GM21526 (cell line): ENCODE measurements at regions not wholly inside any gene's neighbourhood (a gene's known extent, or its start where the extent isn't known, plus 50 kb on each side); places are given as distances from the start of the nearest gene placed in this dataset.
"Not testable (repeated sequence)": the region's sequence is repeated elsewhere in the genome, so short reads cannot be mapped to it uniquely, and the experiment has no call there.

Experiments used
- ATAC-seq: cut with Tn5 transposase; IDR thresholded peaks from one replicate; pipeline ENCODE4 v1.9.1; 2021; ENCODE audit warnings: moderate library complexity; ENCODE audit not compliant: unreplicated experiment, low FRiP score

DNA sequence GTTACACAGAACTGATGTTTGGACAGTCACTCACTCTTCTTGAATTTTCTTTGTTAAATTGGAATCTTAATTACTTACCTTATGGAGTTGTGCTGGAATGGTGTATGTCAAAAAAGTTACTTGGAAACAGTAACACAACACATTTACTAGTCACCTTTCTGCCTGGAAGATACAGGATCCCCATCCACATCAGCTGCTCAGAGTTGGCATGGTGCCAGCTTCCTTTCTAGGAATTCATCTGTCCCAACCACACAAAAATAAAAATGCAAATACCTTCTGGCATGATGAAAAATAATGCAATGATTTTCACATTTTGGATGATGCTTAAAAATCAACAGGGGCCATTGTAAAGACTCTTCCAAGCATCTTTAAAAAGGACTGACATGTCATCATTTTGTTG is 341.5 kb downstream of the TMEM38B start:
- ATAC-seq, result no peak

DNA sequence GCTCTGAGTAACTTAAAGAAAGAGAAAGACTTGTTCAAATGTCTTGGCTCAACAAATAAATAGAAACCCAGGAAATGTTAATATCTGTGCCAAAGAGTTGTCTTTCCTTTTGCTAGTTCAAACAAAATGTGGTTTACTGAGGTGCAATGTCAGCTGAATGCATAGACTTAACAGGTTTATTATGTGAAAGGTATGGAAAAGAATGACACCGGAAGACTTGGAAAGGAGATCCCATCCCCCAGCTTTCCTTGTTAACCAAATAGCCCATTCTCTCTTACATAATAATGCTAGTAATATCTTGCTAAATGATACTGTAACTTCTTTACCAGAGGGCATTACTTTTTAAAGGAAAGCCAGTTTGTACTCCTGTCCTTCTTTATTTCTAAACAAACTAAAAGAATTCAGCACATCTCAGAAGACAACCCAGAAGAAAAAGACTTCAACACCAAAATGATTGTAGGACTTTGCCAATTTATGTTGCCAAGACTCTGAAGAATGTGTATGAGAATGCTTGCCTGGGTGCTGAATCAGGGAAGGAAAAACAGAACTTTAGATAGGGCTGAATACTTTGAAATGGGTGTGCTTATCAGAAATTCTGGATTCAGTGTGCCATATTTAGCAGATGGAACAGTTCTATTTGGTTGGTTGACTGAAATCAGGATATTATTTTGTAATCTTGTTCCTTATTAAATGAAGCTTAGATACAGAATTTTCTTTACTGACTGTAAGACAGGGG is 344.1 kb downstream of the TMEM38B start:
- ATAC-seq, result no peak

DNA sequence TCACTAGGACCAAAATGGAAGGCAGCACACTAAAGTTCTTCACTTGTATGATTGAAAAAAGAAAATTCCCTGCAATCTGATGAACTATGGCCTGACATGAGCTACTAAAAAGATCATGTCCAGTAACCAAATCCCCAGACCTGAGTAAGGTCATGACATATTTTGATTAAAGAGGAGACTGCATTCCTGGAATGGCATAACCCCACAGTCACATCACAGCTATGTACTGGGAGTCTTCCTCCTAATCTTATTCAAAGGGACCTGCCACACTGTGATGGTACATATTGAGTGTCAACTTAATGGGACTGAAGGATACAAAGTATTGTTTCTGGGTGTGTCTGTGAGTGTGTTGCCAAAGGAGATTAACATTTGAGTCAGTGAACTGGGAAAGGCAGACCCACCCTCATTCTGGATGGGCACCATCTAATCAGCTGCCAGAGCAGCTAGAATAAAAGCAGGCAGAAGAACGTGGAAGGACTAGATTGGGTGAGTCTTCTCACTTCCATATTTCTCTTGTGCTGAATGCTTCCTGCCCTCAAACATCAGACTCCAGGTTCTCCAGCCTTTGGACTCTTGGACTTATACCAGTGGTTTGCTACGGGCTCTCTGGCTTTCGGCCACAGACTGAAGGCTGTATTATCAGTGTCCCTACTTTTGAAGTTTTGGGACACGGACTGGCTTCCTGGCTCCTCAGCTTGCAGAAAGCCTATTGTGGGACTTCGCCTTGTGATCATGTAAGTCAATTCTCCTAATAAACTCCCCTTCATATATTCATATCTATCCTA is 345.0 kb downstream of the TMEM38B start:
- no peak for ATAC-seq

DNA sequence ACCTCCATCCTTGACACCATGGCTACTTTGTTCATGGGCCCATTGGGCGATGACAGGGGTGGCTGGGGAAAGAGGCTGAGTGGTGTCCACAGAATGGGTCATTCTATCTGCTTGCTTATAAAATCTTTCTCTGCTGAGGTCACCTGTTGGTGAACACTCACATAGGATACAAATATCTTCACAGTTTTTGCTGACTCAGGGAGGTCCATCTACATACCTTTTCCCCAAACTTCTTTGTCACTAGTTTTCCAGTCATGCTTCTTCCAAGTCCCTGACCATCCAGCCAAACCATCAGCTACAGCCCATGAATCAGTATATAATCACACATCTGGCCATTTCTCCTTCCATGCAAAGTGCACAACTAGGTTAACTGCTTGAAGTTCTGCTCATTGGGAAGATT is 347.6 kb downstream of the TMEM38B start:
- not testable (repeated sequence) for ATAC-seq

DNA sequence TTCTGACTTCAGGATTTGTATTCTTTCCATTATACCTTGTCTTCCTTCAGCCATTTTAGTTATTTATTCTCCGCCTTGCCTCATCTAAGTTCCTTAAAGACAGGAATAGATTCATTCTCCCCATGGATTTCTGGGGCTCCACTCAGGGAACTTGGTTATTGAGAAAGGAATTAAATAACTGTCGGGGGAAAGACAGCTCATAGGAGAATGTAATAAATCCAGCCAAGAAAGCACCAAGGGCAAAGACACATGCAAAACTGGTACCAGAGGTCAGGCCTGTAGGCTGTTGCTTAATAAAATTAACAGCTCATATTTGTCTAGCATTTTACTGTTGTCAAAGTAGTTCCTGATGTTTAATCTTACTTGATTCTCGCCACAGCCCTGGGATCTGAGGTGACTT is 357.2 kb downstream of the TMEM38B start:
- no peak for ATAC-seq

DNA sequence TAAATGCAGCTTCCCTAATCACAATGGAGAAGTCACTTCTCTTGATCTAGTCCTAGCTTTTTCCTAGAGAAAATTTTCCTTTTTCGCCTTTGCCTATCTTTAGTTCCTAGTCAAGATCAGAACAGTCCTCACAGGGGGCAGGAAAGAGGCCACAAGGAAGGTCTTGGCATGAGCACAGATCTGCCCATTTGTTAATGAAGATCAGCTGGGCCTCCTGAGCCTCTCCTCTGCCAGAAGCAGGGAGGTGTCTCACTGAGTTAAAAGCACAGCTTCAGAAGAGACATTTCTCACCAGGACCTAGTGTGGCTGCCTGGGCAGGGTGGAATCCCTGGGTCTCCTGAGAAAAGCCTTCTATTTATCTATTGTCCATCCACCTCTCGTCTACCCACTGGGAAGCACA is 357.8 kb downstream of the TMEM38B start:
- no peak for ATAC-seq

DNA sequence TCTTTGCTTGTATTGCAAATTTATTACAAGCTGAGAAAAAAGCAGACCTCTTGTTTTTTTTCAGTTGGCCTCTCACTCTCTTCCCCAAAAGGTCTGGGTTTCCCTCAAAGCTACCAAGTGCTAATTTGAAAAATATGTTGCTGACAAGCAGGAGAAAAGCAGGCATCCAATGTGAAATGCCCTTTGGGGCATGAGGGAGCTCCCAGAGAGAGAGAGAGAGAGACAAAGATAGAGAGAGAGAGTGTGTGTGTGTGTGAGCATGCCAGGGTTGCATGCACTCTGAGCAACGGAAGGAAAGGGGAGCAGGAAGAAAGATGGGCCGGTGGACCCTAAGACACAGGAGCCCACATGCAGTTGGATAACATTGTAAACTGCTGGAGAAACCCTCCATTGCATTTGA is 358.4 kb downstream of the TMEM38B start:
- no peak for ATAC-seq

DNA sequence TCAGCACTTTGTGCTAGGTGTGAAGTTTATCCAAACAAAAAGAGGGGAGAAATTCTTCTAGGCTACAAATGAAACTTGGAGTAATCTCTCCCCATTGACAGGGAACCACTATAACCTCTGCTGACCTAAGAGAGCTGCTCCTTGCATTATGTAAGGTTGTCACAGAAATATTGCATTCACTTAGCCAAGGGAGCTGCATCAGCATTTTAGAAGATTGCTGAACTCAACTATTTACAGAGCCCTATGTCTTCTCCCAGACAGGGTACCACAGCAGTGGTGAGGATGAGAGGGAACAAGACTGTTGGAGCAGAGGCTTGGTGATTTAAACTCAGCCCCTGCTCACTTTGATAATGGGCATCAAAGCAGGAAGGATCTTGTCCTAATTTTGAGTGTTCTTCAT is 362.0 kb downstream of the TMEM38B start:
- ATAC-seq, result no peak

DNA sequence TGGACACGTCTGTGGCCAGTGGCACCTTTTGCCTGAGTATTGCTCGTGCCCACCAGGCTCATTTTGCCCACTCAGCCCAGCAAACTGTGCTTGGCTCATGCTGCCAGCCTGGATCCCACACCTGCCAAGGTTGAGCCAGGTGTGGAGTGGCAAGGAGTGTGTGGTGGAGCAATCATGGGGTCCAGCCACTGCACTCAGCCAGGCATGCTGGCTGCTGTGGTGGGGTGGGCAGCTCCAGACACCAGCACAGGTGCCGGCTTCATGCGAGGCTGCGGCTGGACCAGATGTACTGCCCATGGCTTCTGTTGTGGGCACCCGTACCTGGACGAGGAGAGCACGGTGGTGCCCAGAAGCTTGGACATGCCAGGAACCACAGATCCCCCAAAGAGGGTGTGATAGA is 364.1 kb downstream of the TMEM38B start:
- ATAC-seq, result no peak

DNA sequence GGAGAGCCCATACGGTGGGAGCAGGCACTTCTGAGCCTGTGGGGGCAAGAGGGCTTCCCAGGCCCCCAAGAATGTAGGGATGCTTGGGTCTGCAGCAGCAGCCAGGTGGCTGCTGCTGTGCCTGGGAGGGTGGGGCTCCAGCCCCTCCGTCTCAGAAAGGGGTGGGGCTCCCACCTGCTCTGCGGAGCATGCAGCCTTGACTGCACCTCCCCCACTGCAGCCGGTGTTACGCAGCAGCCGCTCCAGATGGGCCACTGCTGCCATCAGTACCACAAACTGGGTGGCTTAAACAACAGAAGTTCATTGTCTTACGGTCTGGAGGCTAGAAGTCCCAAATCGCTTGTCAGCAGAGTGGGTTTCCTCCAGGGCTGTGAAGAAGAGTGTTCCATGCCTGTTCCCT is 365.5 kb downstream of the TMEM38B start:
- ATAC-seq, result no peak

DNA sequence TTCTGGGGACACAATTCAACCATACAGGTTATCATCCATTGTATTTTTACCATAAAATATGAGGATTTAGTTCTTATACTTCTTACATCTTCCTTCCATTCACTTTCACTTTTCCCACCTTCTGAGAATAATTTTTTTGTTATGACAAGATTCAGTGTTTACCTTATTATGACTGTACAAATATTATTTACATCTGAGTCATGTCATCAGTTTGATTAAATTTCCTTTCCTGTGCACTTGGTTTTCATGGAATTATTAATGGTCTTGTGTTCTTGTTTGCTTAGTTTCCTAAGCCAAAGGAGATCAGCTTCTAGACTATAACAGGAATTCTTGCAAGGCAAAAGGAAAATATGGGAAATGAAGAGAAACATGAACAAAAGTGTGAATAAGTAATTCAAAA is 366.5 kb downstream of the TMEM38B start:
- ATAC-seq, result no peak

DNA sequence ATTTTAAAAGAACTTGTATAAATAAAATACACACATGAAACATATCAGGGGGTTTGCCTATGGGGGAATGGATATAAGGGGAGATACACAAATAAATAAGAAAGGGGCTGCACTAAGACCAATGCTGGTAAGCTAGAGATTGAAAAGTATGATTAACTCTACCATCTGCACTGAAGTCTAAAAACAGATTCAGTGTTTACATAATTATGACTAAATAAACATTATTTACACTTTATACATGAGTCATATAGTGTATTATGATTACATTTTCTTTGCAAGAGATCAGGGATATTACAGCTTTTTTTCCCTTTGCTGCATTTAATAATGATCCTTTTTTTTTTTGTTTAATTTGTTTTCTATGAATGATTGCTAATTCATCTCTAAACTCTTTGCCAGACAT is 367.9 kb downstream of the TMEM38B start:
- no peak for ATAC-seq

DNA sequence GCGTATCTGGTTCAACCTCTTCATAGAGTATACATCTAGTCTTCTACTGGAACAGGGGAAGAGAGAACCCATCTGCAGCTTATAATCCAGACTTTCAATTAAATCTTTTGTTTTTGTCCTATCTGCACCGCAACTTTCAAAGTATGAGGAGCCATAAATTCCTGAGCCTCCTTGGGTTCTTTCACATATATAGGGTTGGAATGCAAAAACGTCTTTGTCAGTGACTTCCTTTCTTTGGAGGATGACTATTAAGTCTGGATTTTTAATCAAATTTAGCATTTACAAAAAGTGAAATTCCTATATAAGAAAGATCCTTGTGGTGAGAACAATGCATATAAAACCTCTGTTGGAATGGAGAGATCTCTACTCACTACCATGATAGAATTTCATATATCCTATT is 370.8 kb downstream of the TMEM38B start:
- ATAC-seq, result no peak

DNA sequence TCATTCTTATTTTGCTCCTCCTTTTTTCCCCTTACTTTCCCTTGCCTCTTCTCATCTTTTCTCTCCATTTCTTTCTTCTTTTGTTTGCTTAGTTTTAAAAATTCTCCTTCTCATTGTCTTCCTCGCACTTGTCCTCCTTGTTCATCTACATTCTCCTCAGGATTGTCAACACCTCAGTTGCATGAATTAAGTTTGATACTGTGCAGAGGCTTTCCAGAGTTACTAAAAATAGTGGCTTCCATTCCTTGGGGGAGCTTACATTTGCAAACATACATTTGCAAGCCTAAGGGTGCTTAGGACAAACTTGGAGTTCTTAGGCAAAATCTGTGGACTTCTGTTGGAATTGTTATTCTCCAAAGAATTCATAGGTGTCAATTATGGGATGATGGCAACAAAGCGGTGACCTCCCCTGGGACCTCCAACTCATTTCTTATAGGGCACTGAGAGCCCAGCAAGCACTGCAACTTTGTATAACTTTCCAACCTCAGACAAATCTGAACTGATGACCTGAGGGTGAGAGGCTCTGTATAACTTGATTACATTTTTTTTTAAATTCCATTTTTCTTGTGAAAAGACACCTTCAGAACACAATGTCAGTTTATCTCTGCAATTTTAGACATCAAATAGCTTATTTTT is 371.4 kb downstream of the TMEM38B start:
- ATAC-seq, result no peak

DNA sequence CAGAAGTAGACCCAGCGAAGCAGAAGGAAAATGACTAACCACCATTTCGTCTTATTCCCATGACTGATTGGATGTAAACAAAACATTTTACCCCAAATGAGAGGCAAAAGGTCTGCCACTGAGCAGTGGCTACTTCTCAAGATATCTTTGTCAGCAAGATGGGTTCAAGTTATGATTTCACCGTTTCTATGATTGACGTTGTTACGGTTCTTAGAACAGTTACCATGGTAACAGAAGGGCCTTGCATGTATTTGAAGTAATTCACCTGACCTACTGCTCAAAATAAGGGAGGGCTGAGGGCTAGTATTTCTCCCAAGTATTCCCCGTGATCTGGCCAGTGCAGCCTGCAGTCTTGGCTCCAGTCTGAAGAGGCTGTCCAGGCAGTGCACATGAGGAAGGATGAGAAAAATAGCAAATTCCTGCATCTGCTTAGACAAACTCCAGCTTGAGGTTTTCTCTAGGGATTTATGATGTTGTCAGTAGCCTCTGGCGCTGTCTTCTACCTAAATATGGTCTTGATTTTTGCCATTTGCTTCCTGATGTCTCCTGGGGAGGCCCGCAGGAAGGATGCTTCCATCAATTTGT is 372.7 kb downstream of the TMEM38B start:
- no peak for ATAC-seq

DNA sequence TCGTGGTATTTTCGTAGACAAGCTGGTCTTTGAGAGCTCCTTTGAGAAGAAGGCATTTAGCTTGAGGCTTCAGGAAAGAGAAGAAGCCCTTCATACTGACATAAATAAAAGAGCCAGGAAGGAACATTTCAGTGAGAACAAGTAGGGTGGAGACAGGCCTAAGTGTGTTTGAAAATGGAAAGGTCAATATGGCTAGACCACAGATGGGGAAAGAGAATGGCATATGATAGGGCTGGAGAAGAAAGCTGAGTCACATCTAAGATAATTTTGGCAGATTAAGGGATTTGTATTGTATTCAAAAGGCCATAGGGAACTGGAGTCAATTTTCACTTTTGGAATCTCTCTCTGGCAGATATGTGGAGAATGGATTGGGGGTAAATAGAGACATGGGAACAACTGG is 374.9 kb downstream of the TMEM38B start:
- ATAC-seq, result no peak

DNA sequence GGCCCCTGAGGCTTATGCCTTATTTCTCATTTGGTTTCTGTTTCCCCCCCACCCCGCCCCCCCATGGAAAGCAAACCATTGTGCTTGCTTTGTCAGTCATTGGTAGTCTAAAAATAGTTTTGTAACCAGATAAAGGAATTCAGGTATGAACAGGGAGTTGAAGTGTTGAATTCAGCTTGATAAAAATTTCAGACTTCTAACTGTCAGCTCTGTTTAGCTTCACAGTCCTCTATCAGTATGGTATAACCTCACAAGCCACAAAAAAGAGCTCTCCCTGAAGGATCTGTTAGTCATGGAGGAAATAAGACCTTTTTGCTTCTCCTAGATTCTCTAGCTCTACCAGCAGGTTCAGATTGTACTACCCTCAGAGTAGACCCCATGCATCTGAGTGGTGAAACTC is 378.1 kb downstream of the TMEM38B start:
- ATAC-seq, result no peak

DNA sequence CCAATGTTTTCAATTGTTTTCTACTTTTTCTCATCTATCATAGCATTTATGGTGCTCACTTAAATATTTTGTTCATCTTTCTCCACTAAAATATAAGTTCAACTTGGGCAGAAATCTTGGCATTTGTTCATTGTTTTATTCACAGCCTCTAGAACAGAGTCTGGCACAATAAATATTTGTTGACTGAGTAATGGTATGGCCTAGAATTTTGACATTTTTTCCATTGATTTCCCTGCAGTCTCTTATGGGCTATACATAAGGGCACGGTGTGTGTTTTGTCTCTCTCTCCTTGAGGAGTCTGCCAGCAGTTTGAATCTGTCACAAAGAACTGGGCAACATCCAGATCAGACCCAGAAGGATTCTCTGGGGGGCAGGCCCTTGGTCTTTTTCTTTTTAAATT is 379.7 kb downstream of the TMEM38B start:
- no peak for ATAC-seq

DNA sequence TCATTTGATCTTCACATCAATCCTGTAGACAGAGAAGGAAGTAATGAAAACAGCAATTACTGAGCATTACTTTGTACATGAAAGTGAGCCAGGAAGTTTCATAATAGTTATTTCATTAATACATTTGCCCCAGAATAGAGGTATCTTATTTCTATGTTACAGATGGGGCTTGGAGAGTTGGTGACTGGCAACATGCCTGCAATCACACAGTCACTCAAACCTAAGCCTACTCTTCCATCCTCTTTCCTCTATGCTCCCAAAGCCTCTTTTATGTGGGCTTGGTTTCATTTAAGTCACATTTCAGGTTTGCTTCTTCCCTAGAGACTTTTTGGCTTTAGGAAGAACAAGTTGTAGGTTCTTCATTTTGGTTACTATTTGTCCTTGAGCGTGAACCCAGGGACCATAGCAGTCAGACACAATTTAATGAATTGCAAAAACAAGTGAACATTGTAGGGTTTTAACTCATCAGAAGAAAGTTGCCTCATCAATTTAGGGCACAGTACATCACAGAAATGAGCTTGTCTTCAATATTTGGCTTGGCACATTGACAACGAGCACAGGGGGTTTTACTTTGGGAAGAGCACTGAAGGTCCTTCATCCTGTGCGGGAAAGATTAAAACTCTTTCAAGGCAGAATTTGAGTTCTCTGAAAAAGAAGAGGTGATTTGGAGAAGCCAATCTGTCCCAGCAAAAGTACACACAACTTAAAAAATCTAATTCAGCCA is 381.1 kb downstream of the TMEM38B start:
- no peak for ATAC-seq

DNA sequence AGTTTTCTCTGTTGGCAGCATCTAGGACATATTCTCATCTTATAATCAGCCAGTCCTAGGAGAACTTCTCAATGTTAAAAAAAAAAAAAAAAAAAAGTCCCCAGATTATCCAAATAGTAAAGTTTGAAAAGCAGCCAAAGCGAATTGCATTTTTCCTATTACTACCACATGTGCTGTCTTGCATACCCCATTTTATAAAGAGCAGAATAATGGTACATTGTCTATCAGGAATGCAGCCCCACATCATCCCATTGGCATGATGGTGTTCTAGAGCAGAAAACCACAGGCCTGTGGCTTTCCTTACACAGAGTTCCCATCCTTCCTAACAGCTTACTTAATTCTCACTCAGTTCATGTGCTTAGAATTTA is 381.6 kb downstream of the TMEM38B start:
- no peak for ATAC-seq

DNA sequence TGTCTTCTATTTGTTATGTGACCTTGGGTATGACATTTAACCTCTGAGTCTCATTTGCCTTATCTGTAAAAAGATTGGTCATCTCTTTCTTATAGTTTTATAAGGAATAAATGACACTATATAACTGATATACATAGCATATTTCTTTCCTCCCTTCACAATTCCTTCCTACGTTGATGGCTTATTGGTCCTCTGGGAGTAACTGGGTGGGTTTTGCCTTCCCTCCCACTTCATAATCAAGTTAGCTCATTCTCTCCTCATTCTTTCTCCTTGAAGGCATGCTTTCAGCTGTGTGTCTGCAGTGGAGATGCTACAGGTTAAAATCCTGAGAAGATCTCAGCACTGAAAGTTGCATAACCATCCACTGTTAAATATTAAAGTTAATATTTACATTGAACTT is 382.4 kb downstream of the TMEM38B start:
- ATAC-seq, result no peak
